Keratinocyte (primary cell): ENCODE measurements at regions not wholly inside any gene's neighbourhood (a gene's known extent, or its start where the extent isn't known, plus 50 kb on each side); places are given as distances from the start of the nearest gene placed in this dataset.

ENCODE experiments used
- CTCF ChIP-seq, 3 experiments: IDR thresholded peaks in 1 of 3; conservative IDR thresholded peaks in 1 of 3; optimal IDR thresholded peaks in 1 of 3; 2 replicates in 2 of 3; 3 replicates in 1 of 3; pipeline versions ENCODE3 to v1.5.1; 2011; ENCODE audit warnings: low read length in 3 of 3, mild to moderate bottlenecking in 3 of 3, moderate library complexity in 2 of 3, control low read depth in 1 of 3, inconsistent platforms in 1 of 3; ENCODE audit not compliant: insufficient read depth in 2 of 3; ENCODE audit errors: extremely low read depth in 1 of 3
- EZH2 ChIP-seq: IDR thresholded peaks from one replicate; pipeline ENCODE4 v1.6.1; 2012; ENCODE audit warnings: inconsistent platforms, mild to moderate bottlenecking, low read length, moderate library complexity

GRCh38 chr4:156633847-156634246 lies 337.8 kb downstream of the PDGFC start:
- TF ChIP-seq CTCF (optimal IDR thresholded peaks at IDR 0.05 in 1 of 3, IDR thresholded peaks at IDR 0.05 in 1 of 3, conservative IDR thresholded peaks at IDR 0.05 in 1 of 3; ENCODE audit: extremely low read depth in 1 of 3, insufficient read depth in 2 of 3, low read length in 3 of 3) (no peak), EZH2 (no peak)
